Transverse colon (tissue), 4 donors: ENCODE measurements at regions not wholly inside any gene's neighbourhood (a gene's known extent, or its start where the extent isn't known, plus 50 kb on each side); places are given as distances from the start of the nearest gene placed in this dataset.
"Not testable (repeated sequence)": the region's sequence is repeated elsewhere in the genome, so short reads cannot be mapped to it uniquely, and the experiment has no call there.

Source experiments
- DNase-seq: peaks from one replicate; pipeline ENCODE4 v3.0.0-alpha.2; 2019
- H3K27ac ChIP-seq, 4 donors: fragments of 200-600 bp; sonication (generic); 2 replicates each; pipeline ENCODE4 v1.5.1; 2016 to 2018; ENCODE audit warnings: inconsistent platforms in 4 of 4
- H3K27me3 ChIP-seq: fragments of 200-600 bp; sonication (generic); 2 replicates; pipeline ENCODE4 v1.5.1; 2017; ENCODE audit warnings: inconsistent platforms
- H3K36me3 ChIP-seq, 4 donors: fragments of 200-600 bp; sonication (generic); 2 replicates each; pipeline ENCODE4 v1.5.1; 2017 to 2019; ENCODE audit warnings: inconsistent platforms in 4 of 4
- H3K4me1 ChIP-seq, 4 donors: fragments of 200-600 bp; sonication (generic); 2 replicates each; pipeline ENCODE4 v1.5.1; 2017 to 2020; ENCODE audit warnings: inconsistent platforms in 4 of 4
- H3K4me3 ChIP-seq, 4 donors: fragments of 200-600 bp; sonication (generic); 1 replicate in 1 of 4; 2 replicates in 3 of 4; pipeline versions ENCODE4 v1.5.1 to v1.6.1; 2017 to 2019; ENCODE audit warnings: inconsistent platforms in 4 of 4
- H3K9me3 ChIP-seq, 2 donors: fragments of 200-600 bp; sonication (generic); 2 replicates each; pipeline ENCODE4 v1.5.1; 2017 to 2019; ENCODE audit warnings: inconsistent platforms in 2 of 2
- EP300 ChIP-seq: sonication (generic); formaldehyde crosslinking; IDR thresholded peaks from one replicate; pipeline ENCODE4 v1.6.1; 2017; ENCODE audit warnings: antibody characterized with exemption, low read depth
- POLR2A ChIP-seq: fragments of 450-650 bp; IDR thresholded peaks from one replicate; pipeline ENCODE4 v1.6.1; 2016; ENCODE audit warnings: antibody characterized with exemption, mild to moderate bottlenecking, moderate library complexity
- POLR2AphosphoS5 ChIP-seq, 3 donors: sonication (generic); formaldehyde crosslinking; IDR thresholded peaks; one replicate each; pipeline ENCODE4 v1.6.1; 2016; ENCODE audit warnings: antibody characterized with exemption in 3 of 3
- WGBS, 2 donors: methylation state at CpG; one replicate each; pipeline ENCODE4 v1.1.5; 2018; ENCODE audit warnings: low coverage in 1 of 2; 5-methylcytosine and 5-hydroxymethylcytosine counted together
- in situ Hi-C, 4 donors: fragments of 200-750 bp; cut with MboI; loops; one replicate each; pipeline versions ENCODE4 v1.15.0 to v1.15.1; 2017; ENCODE audit warnings: low sequenced_read_pairs in 3 of 4, low pct_ligation_motif_present in 1 of 4, low pct_unique_long_range_greater_than_20kb in 1 of 4
- intact Hi-C: fragments of 100-400 bp; cut with DNase I; formaldehyde crosslinking; loops from one replicate; pipeline ENCODE4 v1.15.1; 2023; ENCODE audit warnings: low total_unique reads
- TF ChIP-seq, protein P1 (sequence below), 5 experiments: fragments of 200-600 bp in 3 of 5; fragments of 450-650 bp in 2 of 5; sonication (generic) in 3 of 5; IDR thresholded peaks; 1 replicate in 2 of 5; 2 replicates in 3 of 5; pipeline ENCODE4 v1.5.1; 2016 to 2017; ENCODE audit warnings: antibody characterized with exemption in 5 of 5, inconsistent platforms in 3 of 5, mild to moderate bottlenecking in 2 of 5, moderate library complexity in 1 of 5

DNA sequence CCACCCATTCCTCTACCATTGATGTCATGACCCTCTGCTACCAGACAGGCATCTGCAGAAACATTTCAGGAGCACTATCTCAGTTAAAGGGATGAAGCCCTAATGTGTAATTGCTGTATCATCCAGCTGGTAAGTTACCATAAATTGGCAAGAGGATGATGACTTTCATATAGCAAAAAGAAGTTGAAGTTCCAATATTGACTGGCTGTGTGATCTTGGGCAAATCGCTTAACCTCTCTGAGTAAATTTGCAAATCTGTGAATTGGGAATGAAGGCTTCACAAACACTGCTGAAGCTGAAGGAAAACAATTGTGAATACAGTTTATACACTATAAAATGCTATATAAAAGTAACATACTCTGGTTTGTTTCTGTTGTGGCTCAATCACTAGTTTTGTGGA is 89.5 kb upstream of the PHACTR1 start:
- intact Hi-C loops: no loop called here
- H3K27me3 ChIP-seq: no peaks in the 10 kb centered on the region
- 97 to 100% methylated on average over 1 of the region's 1 CpG for WGBS, 2 donors
- no peaks in the 10 kb centered on the region for H3K36me3 ChIP-seq
- H3K4me1 ChIP-seq: no peaks in the 10 kb centered on the region
- no peak overlapping the region for H3K4me3 ChIP-seq
- DNase-seq: no peak
- no peak overlapping the region for H3K27ac ChIP-seq
- in situ Hi-C loops: loop anchor here in 2 of 4 donors (25.0 kb wide), 1 partner anchor 260 kb away; no protein-coding TSS in a partner anchor
- TF ChIP-seq EP300 (no peak), POLR2AphosphoS5 (IDR thresholded peaks at IDR 0.05) (no peak), POLR2A (no peak)
- TF ChIP-seq, protein P1, sequence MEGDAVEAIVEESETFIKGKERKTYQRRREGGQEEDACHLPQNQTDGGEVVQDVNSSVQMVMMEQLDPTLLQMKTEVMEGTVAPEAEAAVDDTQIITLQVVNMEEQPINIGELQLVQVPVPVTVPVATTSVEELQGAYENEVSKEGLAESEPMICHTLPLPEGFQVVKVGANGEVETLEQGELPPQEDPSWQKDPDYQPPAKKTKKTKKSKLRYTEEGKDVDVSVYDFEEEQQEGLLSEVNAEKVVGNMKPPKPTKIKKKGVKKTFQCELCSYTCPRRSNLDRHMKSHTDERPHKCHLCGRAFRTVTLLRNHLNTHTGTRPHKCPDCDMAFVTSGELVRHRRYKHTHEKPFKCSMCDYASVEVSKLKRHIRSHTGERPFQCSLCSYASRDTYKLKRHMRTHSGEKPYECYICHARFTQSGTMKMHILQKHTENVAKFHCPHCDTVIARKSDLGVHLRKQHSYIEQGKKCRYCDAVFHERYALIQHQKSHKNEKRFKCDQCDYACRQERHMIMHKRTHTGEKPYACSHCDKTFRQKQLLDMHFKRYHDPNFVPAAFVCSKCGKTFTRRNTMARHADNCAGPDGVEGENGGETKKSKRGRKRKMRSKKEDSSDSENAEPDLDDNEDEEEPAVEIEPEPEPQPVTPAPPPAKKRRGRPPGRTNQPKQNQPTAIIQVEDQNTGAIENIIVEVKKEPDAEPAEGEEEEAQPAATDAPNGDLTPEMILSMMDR (IDR thresholded peaks at IDR 0.05): no peak
- no peaks in the 10 kb centered on the region for H3K9me3 ChIP-seq

DNA sequence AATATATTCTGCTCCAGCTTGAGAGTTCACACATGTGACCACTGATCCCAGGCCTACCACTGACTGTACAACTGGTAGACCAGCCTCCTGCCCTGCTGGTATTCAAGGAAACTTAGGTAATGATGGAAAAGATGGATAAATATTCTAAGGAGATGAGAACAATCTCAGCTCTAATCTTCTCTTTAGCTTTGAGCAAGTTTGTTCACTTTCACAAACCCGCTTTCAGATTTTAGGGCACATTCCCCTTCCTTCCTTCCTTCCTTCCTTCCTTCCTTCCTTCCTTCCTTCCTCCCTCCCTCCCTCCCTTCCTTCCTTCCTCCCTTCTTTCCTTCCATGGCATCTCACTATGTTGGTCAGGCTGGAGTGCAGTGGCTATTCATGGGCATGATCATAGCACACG is 88.2 kb upstream of the PHACTR1 start:
- Histone ChIP-seq H3K4me1 (no peaks in the 10 kb centered on the region), H3K36me3 (no peaks in the 10 kb centered on the region), H3K27ac (no peak overlapping the region), H3K27me3 (no peaks in the 10 kb centered on the region), H3K4me3 (no peak overlapping the region), H3K9me3 (no peaks in the 10 kb centered on the region)
- TF ChIP-seq POLR2AphosphoS5 (IDR thresholded peaks at IDR 0.05): no peak
- no peak for TF ChIP-seq EP300
- TF ChIP-seq, protein P1 (IDR thresholded peaks at IDR 0.05): no peak
- TF ChIP-seq POLR2A: no peak
- in situ Hi-C loops: loop anchor here in 2 of 4 donors (25.0 kb wide), 1 partner anchor 259 kb away; no protein-coding TSS in a partner anchor
- intact Hi-C loops: no loop called here
- WGBS, 2 donors: 76% methylated on average over 2 of the region's 2 CpGs; no CpG with 5 or more reads in 1 of the 2 donors
- no peak for DNase-seq

DNA sequence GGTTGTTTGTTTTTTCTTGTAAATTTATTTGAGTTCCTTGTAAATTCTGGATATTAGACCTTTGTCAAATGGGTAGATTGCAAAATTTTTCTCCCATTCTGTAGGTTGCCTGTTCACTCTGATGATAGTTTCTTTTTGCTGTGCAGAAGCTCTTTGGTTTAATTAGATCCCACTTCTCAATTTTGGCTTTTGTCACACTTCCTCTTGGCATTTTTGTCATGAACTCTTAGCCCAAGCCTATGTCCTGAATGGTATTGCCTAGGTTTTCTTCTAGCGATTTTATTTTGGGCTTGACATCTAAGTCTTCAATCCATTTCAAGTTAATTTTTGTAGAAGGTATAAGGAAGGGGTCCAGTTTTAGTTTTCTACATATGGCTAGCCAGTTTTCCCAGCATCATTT is 82.8 kb upstream of the PHACTR1 start:
- intact Hi-C loops (loop anchor here (10.0 kb wide), 1 partner anchor 261 kb away; no protein-coding TSS in a partner anchor), in situ Hi-C loops (loop anchor here in 3 of 4 donors (10.0 to 25.0 kb wide), 2 partner anchors 254 to 261 kb away; no protein-coding TSS in a partner anchor)
- WGBS, 2 donors: 83 to 84% methylated on average over 1 of the region's 1 CpG

DNA sequence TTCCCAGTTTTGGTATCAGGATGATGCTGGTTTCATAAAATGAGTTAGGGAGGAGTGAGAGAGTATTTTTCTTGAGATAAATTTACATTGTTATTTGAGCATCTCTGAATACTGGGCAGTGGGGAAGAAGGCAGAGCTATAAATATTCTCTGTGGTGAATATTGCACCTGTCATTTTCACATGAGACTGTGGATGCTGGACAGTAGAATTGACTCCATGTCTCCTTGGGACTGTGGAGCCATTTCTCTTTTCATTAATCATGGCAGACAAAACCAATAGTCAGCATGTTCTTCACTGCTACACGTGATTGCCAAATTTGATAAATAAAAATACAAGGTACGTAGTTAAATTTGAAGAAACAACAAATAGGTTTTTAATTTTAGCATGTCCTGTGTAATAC is 81.2 kb upstream of the PHACTR1 start:
- Histone ChIP-seq H3K9me3 (no peaks in the 10 kb centered on the region), H3K4me1 (no peaks in the 10 kb centered on the region), H3K4me3 (no peak overlapping the region), H3K27ac (no peak overlapping the region), H3K36me3 (no peaks in the 10 kb centered on the region), H3K27me3 (peaks cover 7% of the 10 kb centered on the region)
- in situ Hi-C loops (loop anchor here in 3 of 4 donors (10.0 to 25.0 kb wide), 2 partner anchors 252 to 259 kb away; no protein-coding TSS in a partner anchor), intact Hi-C loops (loop anchor here (10.0 kb wide), 1 partner anchor 259 kb away; no protein-coding TSS in a partner anchor)
- no peak for DNase-seq
- 85 to 88% methylated on average over 2 of the region's 2 CpGs for WGBS, 2 donors
- TF ChIP-seq EP300 (no peak), POLR2A (no peak), POLR2AphosphoS5 (IDR thresholded peaks at IDR 0.05) (no peak)
- TF ChIP-seq, protein P1 (IDR thresholded peaks at IDR 0.05): no peak

More for the DNA sequence above, 82.8 kb upstream of the PHACTR1 start:
- H3K27me3 ChIP-seq, H3K27ac ChIP-seq, DNase-seq, H3K4me1 ChIP-seq, H3K4me3 ChIP-seq, H3K9me3 ChIP-seq, H3K36me3 ChIP-seq: not testable (repeated sequence)

DNA sequence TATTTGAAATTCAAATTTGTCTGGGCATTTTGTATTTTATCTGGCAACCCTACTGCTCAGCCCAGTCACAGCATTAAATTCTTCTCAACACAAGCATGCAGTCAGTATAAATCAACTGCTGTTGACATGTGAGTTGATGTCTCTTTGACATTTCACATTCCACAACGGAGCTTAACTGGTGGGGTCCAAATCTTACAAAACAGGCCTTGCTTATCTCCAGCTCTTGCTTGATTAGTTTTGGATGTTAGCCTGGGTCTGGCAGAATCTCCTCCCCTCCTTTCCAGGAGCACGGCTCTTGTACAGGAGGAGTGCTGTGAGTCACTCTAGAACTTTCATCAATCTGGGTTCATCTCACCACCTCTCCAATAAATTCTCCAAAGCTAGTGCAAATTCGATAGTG is 80.8 kb upstream of the PHACTR1 start:
- Histone ChIP-seq H3K9me3 (no peaks in the 10 kb centered on the region), H3K27me3 (peaks cover 7% of the 10 kb centered on the region), H3K36me3 (no peaks in the 10 kb centered on the region), H3K4me3 (no peak overlapping the region), H3K27ac (no peak overlapping the region), H3K4me1 (no peaks in the 10 kb centered on the region)
- intact Hi-C loops (loop anchor here (10.0 kb wide), 1 partner anchor 259 kb away; no protein-coding TSS in a partner anchor), in situ Hi-C loops (loop anchor here in 3 of 4 donors (10.0 to 25.0 kb wide), 2 partner anchors 251 to 259 kb away; no protein-coding TSS in a partner anchor)
- TF ChIP-seq EP300: no peak
- TF ChIP-seq POLR2A: no peak
- TF ChIP-seq, protein P1 (IDR thresholded peaks at IDR 0.05): no peak
- TF ChIP-seq POLR2AphosphoS5 (IDR thresholded peaks at IDR 0.05): no peak
- DNase-seq: no peak
- WGBS, 2 donors: 58 to 87% methylated on average over 3 of the region's 3 CpGs
